NCI-H69 (cell line): ENCODE measurements at regions not wholly inside any gene's neighbourhood (a gene's known extent, or its start where the extent isn't known, plus 50 kb on each side); places are given as distances from the start of the nearest gene placed in this dataset.

Experiments
- DNase-seq: peaks from one replicate; lab custom pipeline; 2025; lab: John Stamatoyannopoulos, UW

DNA sequence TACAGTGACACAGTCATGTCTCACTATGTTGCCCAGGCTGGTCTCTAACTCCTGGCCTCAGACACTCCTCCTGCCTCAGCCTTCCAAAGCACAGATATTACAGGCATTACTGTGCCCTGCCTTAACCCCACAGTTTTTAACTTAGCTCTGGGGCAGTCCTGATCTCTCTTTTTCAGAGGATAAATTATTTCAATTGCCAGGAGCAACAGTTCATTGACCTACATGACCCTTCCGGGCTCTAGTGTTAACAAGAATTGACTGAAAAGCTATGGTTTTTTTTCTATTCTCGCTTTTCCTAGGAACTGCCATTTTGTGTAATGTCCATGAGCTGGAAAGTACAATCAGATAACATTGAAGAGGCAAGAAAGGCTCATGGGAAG is 92.8 kb downstream of the HNRNPLL start:
- no peak for DNase-seq

GRCh38 chr2:38509314-38509946 is 93.3 kb downstream of the HNRNPLL start:
- DNase-seq, result peak; percentile 10

GRCh38 chr2:38508311-38509039 is 94.3 kb downstream of the HNRNPLL start:
- DNase-seq, result peak; percentile 83

DNA sequence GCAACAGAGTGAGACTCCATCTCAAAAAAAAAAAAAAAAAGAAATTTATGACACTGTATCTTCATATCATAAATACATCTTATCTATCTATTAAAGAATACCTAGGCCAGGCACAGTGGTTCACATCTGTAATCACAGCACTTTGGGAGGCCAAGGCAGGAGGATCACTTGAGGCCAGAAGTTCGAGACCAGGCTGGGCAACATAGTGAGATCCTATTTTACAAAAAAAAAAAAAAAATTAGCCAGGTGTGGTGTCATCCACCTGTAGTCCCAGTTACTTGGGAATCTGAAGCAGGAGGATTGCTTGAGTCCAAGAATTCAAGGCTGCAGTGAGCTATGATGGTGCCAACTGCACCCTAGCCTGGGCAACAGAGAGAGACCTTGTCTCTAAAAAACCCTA is 95.0 kb downstream of the HNRNPLL start:
- DNase-seq, result no peak

GRCh38 chr2:38505779-38506178 is 96.9 kb downstream of the HNRNPLL start:
- no peak for DNase-seq

GRCh38 chr2:38504169-38504568 is 98.6 kb downstream of the HNRNPLL start:
- DNase-seq, result no peak

- DNase-seq, result no peak
Measured at GRCh38 chr2:38502107-38502506, 100.6 kb downstream of the HNRNPLL start.

GRCh38 chr2:38500283-38500634 is 102.5 kb downstream of the HNRNPLL start:
- no peak for DNase-seq

GRCh38 chr2:38499548-38500282 is 103.0 kb downstream of the HNRNPLL start:
- DNase-seq, result no peak

GRCh38 chr2:38498045-38498481 is 104.7 kb downstream of the HNRNPLL start:
- peak; percentile 77 for DNase-seq

- peak; percentile 80 for DNase-seq
Measured at GRCh38 chr2:38497670-38498037, 105.1 kb downstream of the HNRNPLL start.

DNA sequence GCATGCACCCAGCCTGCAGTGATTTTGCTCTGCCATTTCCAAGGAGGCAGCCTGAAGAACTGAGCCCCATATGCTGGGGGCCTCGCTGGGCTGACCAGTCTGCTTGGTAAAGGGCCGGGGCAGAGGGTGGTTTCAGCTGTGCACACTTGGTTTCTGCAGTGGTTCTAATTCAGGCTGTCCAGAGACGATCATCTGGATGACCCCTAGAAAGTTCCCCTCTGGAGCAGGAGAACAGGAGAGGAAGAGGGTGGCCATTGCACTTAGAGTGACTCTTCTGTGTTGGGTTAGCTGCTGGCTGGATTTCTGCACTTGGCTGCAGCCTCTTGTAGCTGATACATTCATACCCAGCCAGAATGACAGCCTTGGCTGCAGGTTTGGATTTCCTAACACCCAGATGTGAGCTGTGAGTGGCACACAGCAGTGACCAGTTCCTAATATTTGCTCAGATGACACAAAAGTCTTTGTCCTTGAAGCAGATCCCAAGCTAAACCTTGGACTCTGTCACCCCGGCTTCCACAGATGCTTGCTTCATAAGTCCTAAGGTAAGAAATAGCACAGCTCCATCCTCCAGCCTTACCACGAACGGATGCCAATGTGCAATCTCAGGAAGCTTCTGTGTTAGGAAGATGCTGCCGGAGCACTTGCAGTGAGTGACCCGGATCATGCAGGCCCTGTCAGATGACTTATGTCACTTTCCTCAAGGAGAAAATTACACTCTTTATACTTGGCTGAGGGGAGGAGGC is 105.6 kb downstream of the HNRNPLL start:
- peak; percentile 61 for DNase-seq

DNA sequence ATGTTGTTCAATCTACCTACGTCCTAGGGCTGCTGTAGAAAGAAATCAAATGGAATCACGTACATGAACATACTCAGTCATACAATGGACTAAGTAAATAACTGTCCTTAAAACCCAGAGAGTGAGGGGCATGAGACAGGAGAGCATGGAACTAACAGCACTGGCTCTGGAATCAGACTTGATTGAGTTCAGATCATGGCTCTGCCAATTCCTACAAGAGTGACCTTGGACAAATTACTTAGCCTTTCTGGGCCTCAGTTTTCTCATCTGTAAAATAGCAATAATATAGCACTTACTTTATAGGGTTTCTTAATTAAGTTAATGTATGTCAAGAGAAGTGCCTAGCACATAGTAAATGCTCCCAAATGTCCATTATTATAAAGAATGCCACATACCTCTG is 106.8 kb downstream of the HNRNPLL start:
- no peak for DNase-seq

DNA sequence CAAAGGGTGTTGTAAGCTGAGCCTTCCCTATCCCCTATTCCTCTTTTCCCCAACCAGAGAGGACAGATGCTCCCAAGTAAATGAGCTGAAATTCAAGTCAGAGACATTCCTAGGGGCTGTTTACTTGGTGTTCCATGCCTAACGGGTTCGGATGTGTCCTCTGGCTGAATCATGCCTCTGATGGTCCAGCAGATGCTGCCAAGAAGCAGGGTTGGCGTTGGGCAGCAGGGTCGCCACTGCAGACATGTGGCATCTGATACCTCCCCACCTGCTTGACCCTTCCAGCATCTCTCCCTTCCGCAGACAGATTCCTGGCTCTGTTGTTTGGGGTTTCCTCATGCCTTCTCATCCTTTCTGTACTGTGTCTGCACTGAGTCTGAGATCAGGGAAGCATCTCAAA is 108.3 kb downstream of the HNRNPLL start:
- no peak for DNase-seq

DNA sequence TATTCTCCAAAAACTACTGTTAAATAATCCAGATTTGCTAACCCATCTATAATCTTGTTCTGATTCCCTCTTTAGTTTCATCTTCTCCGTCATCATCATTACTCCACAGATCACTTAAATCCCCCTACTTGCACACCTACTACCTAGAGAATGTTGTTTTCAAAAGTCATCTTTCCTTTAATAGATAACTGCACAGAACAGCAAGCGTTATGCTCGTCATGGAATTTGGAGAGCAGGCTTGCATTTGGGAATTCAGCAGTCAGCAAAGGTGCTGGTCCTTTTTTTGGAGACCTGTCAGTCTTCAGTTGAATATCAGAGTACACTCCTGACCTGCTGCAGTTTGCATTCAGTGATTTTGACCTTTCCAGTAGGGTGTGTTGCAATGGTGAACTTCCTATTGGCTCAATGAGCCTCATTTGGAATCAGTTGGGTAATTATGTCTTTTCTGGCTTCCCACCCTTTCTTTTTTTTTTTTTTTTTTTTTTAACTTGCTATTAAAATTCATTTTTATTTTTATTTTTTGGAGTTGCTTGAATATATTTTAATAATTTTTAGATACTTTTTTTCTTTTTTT is 110.6 kb downstream of the HNRNPLL start:
- DNase-seq, result no peak

DNA sequence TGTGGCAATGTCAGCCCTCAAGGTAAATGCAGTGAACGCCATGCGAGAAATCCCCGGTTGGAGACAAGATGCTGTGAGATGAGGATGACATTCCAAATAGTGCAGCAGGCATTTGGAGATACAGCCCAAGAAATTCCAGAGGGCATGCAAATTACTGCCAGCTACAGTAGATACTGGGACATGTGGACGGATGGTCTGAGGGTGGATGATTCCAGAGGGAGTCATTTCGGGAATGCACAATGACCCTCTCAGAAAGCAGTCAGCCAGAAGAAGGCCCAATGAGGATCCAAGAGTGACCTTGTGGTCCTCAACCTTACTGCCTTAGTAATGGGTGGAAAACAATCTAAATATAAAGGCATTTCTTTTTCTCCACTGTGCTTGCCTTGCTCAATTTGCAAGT is 111.3 kb downstream of the HNRNPLL start:
- no peak for DNase-seq

- DNase-seq, result no peak
Measured at GRCh38 chr2:38489846-38490245, 112.8 kb upstream of the ATL2 start.

DNA sequence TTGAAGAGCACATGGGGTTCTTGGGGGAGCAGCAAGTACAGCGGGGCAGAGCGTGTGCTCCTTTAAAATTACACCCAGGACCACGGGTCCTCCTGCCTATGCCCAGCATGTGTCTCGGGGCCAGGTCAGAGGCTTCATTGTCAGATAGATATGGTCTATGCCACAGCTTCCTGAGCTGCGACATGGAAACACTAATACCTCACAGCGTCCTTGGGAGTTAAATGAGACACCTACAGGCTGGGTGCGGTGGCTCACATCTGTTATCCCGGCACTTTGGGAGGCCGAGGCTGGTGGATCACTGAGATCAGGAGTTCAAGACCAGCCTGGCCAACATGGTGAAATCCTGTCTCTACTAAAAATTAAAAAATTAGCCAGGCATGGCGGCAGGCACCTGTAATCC is 110.8 kb upstream of the ATL2 start:
- no peak for DNase-seq

DNA sequence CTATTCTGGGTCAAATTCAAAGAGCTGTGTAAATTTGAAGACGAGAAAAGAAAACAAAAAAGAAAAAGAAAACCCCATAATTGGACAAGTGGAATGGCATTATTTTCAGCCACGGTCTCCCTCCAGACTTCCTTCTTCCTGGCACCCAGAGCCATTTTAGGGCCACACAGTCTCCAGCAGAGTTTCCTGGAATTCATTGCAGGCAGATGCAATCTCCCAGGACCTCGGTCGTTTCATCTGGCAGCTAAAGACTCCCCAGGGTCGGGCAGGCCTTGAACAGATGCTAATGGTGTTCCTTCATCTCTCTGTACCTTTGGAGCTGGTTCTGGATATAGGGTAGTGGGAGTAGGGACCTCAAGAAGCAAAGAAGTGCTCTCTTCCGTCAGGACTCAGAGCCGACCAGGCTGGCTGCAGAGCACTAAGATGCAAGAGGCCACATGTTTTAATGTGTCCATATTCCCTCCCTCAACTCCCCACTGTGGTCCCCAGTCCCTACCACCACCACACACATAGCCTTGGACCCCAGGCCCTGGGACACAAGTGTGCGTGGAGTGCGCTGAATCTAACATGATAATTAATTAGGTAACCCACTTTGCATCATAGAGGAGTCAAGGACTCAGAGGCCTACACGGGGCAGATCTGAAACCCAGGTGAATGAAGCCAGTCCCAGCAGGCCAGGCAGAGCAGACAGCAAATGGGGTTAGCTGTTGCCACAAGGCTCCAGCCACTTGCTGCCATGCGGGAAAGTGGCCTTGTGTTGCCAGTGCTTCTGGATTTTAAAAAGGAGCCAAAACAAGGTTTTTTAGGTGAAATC is 109.3 kb upstream of the ATL2 start:
- DNase-seq, result no peak

- DNase-seq, result no peak
Measured at GRCh38 chr2:38485734-38486133, 108.7 kb upstream of the ATL2 start.

GRCh38 chr2:38484957-38485356 is 107.9 kb upstream of the ATL2 start:
- DNase-seq, result no peak
